ENCODE measurements at regions not wholly inside any gene's neighbourhood (a gene's known extent, or its start where the extent isn't known, plus 50 kb on each side); places are given as distances from the start of the nearest gene placed in this dataset.

GRCh38 chr3:147900851-147901250, 491.7 kb downstream of the ZIC1 start:
- TF ChIP-seq CTCF (IDR thresholded peaks at IDR 0.05) (no peak), POLR2A (IDR thresholded peaks at IDR 0.05) (no peak)
